ENCODE measurements at regions not wholly inside any gene's neighbourhood (a gene's known extent, or its start where the extent isn't known, plus 50 kb on each side); places are given as distances from the start of the nearest gene placed in this dataset.
"Not testable (repeated sequence)": the region's sequence is repeated elsewhere in the genome, so short reads cannot be mapped to it uniquely, and the experiment has no call there.

- Histone ChIP-seq H3K4me3 (ENCODE audit: low read depth in 1 of 2, low read length in 2 of 2) (no peak overlapping the region), H3K27ac (ENCODE audit: low read depth in 2 of 2, low read length in 1 of 2) (no peak overlapping the region), H3K9me3 (ENCODE audit: control insufficient read depth in 2 of 2, insufficient read depth in 1 of 2, low read depth in 1 of 2, low read length in 1 of 2) (no peaks in the 10 kb centered on the region), H3K36me3 (ENCODE audit: control insufficient read depth in 2 of 2, insufficient read depth in 2 of 2, low read length in 1 of 2) (no peaks in the 10 kb centered on the region), H3K27me3 (ENCODE audit: control insufficient read depth in 1 of 2, insufficient read depth in 2 of 2, low read length in 2 of 2) (no peaks in the 10 kb centered on the region), H3K4me1 (ENCODE audit: control insufficient read depth in 2 of 2, insufficient read depth in 2 of 2, low read length in 1 of 2) (peaks cover 0 to 5% of the 10 kb centered on the region in 2 donors)
- WGBS, 2 donors, result 91 to 97% methylated on average over 1 of the region's 1 CpG
Observed at GRCh38 chr14:101625336-101626097, 64.2 kb downstream of the DIO3 start.

- peaks cover 0 to 5% of the 10 kb centered on the region in 2 donors for H3K4me1 ChIP-seq (ENCODE audit: control insufficient read depth in 2 of 2, insufficient read depth in 2 of 2, low read length in 1 of 2)
- no peak overlapping the region for H3K27ac ChIP-seq (ENCODE audit: low read depth in 2 of 2, low read length in 1 of 2)
- no peaks in the 10 kb centered on the region for H3K27me3 ChIP-seq (ENCODE audit: control insufficient read depth in 1 of 2, insufficient read depth in 2 of 2, low read length in 2 of 2)
- WGBS, 2 donors, result 66 to 76% methylated on average over 5 of the region's 5 CpGs
- H3K36me3 ChIP-seq (ENCODE audit: control insufficient read depth in 2 of 2, insufficient read depth in 2 of 2, low read length in 1 of 2), result no peaks in the 10 kb centered on the region
- H3K4me3 ChIP-seq (ENCODE audit: low read depth in 1 of 2, low read length in 2 of 2), result no peak overlapping the region
- H3K9me3 ChIP-seq (ENCODE audit: control insufficient read depth in 2 of 2, insufficient read depth in 1 of 2, low read depth in 1 of 2, low read length in 1 of 2), result no peaks in the 10 kb centered on the region
Observed at GRCh38 chr14:101626331-101626730, 65.0 kb downstream of the DIO3 start.

- H3K27ac ChIP-seq (ENCODE audit: low read depth in 2 of 2, low read length in 1 of 2), result no peak overlapping the region
- H3K4me3 ChIP-seq (ENCODE audit: low read depth in 1 of 2, low read length in 2 of 2), result no peak overlapping the region
- peaks cover 0 to 5% of the 10 kb centered on the region in 2 donors for H3K4me1 ChIP-seq (ENCODE audit: control insufficient read depth in 2 of 2, insufficient read depth in 2 of 2, low read length in 1 of 2)
- no peaks in the 10 kb centered on the region for H3K9me3 ChIP-seq (ENCODE audit: control insufficient read depth in 2 of 2, insufficient read depth in 1 of 2, low read depth in 1 of 2, low read length in 1 of 2)
- no peaks in the 10 kb centered on the region for H3K27me3 ChIP-seq (ENCODE audit: control insufficient read depth in 1 of 2, insufficient read depth in 2 of 2, low read length in 2 of 2)
- WGBS, 2 donors, result 53 to 58% methylated on average over 16 of the region's 16 CpGs
- no peaks in the 10 kb centered on the region for H3K36me3 ChIP-seq (ENCODE audit: control insufficient read depth in 2 of 2, insufficient read depth in 2 of 2, low read length in 1 of 2)
Observed at GRCh38 chr14:101627915-101628262, 66.6 kb downstream of the DIO3 start.

- Histone ChIP-seq H3K9me3 (ENCODE audit: control insufficient read depth in 2 of 2, insufficient read depth in 1 of 2, low read depth in 1 of 2, low read length in 1 of 2) (no peaks in the 10 kb centered on the region), H3K4me1 (ENCODE audit: control insufficient read depth in 2 of 2, insufficient read depth in 2 of 2, low read length in 1 of 2) (peaks cover 0 to 5% of the 10 kb centered on the region in 2 donors), H3K4me3 (ENCODE audit: low read depth in 1 of 2, low read length in 2 of 2) (no peak overlapping the region), H3K27me3 (ENCODE audit: control insufficient read depth in 1 of 2, insufficient read depth in 2 of 2, low read length in 2 of 2) (no peaks in the 10 kb centered on the region), H3K27ac (ENCODE audit: low read depth in 2 of 2, low read length in 1 of 2) (no peak overlapping the region), H3K36me3 (ENCODE audit: control insufficient read depth in 2 of 2, insufficient read depth in 2 of 2, low read length in 1 of 2) (no peaks in the 10 kb centered on the region)
- WGBS, 2 donors, result 4 to 8% methylated on average over 43 to 44 of the region's 44 CpGs
Observed at GRCh38 chr14:101628471-101628966, 67.2 kb downstream of the DIO3 start.

- Histone ChIP-seq H3K4me3 (ENCODE audit: low read depth in 1 of 2, low read length in 2 of 2) (no peak overlapping the region), H3K36me3 (ENCODE audit: control insufficient read depth in 2 of 2, insufficient read depth in 2 of 2, low read length in 1 of 2) (no peaks in the 10 kb centered on the region), H3K27ac (ENCODE audit: low read depth in 2 of 2, low read length in 1 of 2) (no peak overlapping the region), H3K9me3 (ENCODE audit: control insufficient read depth in 2 of 2, insufficient read depth in 1 of 2, low read depth in 1 of 2, low read length in 1 of 2) (no peaks in the 10 kb centered on the region), H3K4me1 (ENCODE audit: control insufficient read depth in 2 of 2, insufficient read depth in 2 of 2, low read length in 1 of 2) (peaks cover 0 to 5% of the 10 kb centered on the region in 2 donors), H3K27me3 (ENCODE audit: control insufficient read depth in 1 of 2, insufficient read depth in 2 of 2, low read length in 2 of 2) (no peaks in the 10 kb centered on the region)
- 69 to 73% methylated on average over 8 of the region's 8 CpGs for WGBS, 2 donors
Observed at GRCh38 chr14:101628975-101629374, 67.7 kb downstream of the DIO3 start.

GRCh38 chr14:101630056-101630965 is 69.0 kb downstream of the DIO3 start:
- Histone ChIP-seq H3K4me3 (ENCODE audit: low read depth in 1 of 2, low read length in 2 of 2) (no peak overlapping the region), H3K36me3 (ENCODE audit: control insufficient read depth in 2 of 2, insufficient read depth in 2 of 2, low read length in 1 of 2) (no peaks in the 10 kb centered on the region), H3K27me3 (ENCODE audit: control insufficient read depth in 1 of 2, insufficient read depth in 2 of 2, low read length in 2 of 2) (no peaks in the 10 kb centered on the region), H3K27ac (ENCODE audit: low read depth in 2 of 2, low read length in 1 of 2) (no peak overlapping the region), H3K4me1 (ENCODE audit: control insufficient read depth in 2 of 2, insufficient read depth in 2 of 2, low read length in 1 of 2) (peaks cover 0 to 5% of the 10 kb centered on the region in 2 donors), H3K9me3 (ENCODE audit: control insufficient read depth in 2 of 2, insufficient read depth in 1 of 2, low read depth in 1 of 2, low read length in 1 of 2) (no peaks in the 10 kb centered on the region)
- 86 to 87% methylated on average over 22 of the region's 22 CpGs for WGBS, 2 donors

- WGBS, 2 donors, result 67 to 73% methylated on average over 3 of the region's 3 CpGs
Observed at GRCh38 chr14:101631199-101631598, 69.9 kb downstream of the DIO3 start.

GRCh38 chr14:101631970-101632369 is 70.7 kb downstream of the DIO3 start:
- H3K36me3 ChIP-seq (ENCODE audit: control insufficient read depth in 2 of 2, insufficient read depth in 2 of 2, low read length in 1 of 2); H3K27ac ChIP-seq (ENCODE audit: low read depth in 2 of 2, low read length in 1 of 2); H3K27me3 ChIP-seq (ENCODE audit: control insufficient read depth in 1 of 2, insufficient read depth in 2 of 2, low read length in 2 of 2); H3K4me3 ChIP-seq (ENCODE audit: low read depth in 1 of 2, low read length in 2 of 2); H3K4me1 ChIP-seq (ENCODE audit: control insufficient read depth in 2 of 2, insufficient read depth in 2 of 2, low read length in 1 of 2); H3K9me3 ChIP-seq (ENCODE audit: control insufficient read depth in 2 of 2, insufficient read depth in 1 of 2, low read depth in 1 of 2, low read length in 1 of 2): not testable (repeated sequence)
- 85 to 87% methylated on average over 13 of the region's 13 CpGs for WGBS, 2 donors

More at GRCh38 chr14:101631199-101631598, 69.9 kb downstream of the DIO3 start:
- Histone ChIP-seq H3K27ac (ENCODE audit: low read depth in 2 of 2, low read length in 1 of 2) (no peak overlapping the region), H3K4me3 (ENCODE audit: low read depth in 1 of 2, low read length in 2 of 2) (no peak overlapping the region), H3K9me3 (ENCODE audit: control insufficient read depth in 2 of 2, insufficient read depth in 1 of 2, low read depth in 1 of 2, low read length in 1 of 2) (no peaks in the 10 kb centered on the region), H3K27me3 (ENCODE audit: control insufficient read depth in 1 of 2, insufficient read depth in 2 of 2, low read length in 2 of 2) (no peaks in the 10 kb centered on the region), H3K4me1 (ENCODE audit: control insufficient read depth in 2 of 2, insufficient read depth in 2 of 2, low read length in 1 of 2) (peaks cover 0 to 5% of the 10 kb centered on the region in 2 donors), H3K36me3 (ENCODE audit: control insufficient read depth in 2 of 2, insufficient read depth in 2 of 2, low read length in 1 of 2) (no peaks in the 10 kb centered on the region)

GRCh38 chr14:101632520-101632919 is 71.2 kb downstream of the DIO3 start:
- Histone ChIP-seq H3K9me3 (ENCODE audit: control insufficient read depth in 2 of 2, insufficient read depth in 1 of 2, low read depth in 1 of 2, low read length in 1 of 2) (no peaks in the 10 kb centered on the region), H3K27ac (ENCODE audit: low read depth in 2 of 2, low read length in 1 of 2) (no peak overlapping the region), H3K27me3 (ENCODE audit: control insufficient read depth in 1 of 2, insufficient read depth in 2 of 2, low read length in 2 of 2) (peaks cover 0 to under 1% of the 10 kb centered on the region in 2 donors), H3K4me1 (ENCODE audit: control insufficient read depth in 2 of 2, insufficient read depth in 2 of 2, low read length in 1 of 2) (peaks cover 0 to 5% of the 10 kb centered on the region in 2 donors), H3K4me3 (ENCODE audit: low read depth in 1 of 2, low read length in 2 of 2) (no peak overlapping the region), H3K36me3 (ENCODE audit: control insufficient read depth in 2 of 2, insufficient read depth in 2 of 2, low read length in 1 of 2) (no peaks in the 10 kb centered on the region)
- 88 to 92% methylated on average over 8 of the region's 8 CpGs for WGBS, 2 donors
